ENCODE measurements at regions not wholly inside any gene's neighbourhood (a gene's known extent, or its start where the extent isn't known, plus 50 kb on each side); places are given as distances from the start of the nearest gene placed in this dataset.

DNA sequence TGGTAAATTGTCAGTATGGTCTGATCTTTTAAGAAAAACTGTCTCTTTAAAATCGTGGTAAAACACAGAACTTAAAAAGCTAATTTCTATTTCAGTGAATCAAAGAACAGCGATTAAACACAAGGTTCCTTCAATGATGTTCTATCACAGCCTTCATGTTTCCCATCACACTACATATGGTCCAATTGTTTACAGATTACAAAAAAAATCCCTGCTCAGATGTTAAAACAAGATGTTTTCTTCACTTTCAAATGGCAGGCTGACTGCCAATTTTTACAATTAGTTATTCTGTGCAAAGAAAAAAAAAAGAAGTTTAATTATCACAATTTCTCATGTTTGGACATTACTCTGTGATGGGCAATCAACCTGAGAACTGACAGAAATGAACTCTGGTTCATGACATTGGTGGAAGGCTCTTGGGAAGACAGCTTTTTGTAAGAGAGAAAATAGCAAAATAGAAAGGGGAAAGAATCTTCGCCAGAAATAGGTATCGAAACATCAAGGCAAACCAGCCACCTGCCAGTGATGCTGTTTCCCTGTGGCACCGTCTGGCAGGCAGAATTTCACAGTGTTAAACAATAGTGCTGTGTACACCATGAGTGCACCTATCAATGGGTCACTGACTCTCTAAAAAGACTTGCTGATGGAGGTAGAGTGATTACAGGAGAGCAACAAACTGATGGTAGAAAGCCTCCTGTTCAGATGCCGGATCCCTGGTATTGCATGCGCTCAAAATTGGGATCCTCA lies 1020.0 kb upstream of the ARRDC3 start:
- DNase-seq: no peak

GRCh38 chr5:92402045-92402444 lies 1018.9 kb upstream of the ARRDC3 start:
- DNase-seq: no peak

DNA sequence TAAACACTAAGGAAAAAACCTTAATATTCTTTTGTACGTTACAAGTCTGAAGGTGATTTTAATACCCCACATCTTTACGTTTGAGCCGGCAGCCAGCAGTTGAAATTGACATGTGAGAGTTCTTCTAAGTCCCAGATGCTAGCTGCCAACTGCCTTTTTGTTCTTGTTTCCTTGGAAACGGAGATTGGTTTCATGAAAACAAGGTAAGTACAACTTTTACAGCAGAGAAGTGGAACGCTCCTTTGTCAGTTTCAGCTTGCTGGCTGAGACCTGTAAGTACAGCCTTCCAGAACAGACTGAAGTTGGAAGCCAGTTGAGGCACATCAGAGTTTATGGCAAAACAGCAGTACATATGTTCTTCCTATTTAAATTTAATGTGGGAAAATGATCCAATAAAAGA lies 1018.4 kb upstream of the ARRDC3 start:
- peak; percentile 44 for DNase-seq

- DNase-seq: no peak
Observed at GRCh38 chr5:92394936-92395335, 1011.8 kb upstream of the ARRDC3 start.

DNA sequence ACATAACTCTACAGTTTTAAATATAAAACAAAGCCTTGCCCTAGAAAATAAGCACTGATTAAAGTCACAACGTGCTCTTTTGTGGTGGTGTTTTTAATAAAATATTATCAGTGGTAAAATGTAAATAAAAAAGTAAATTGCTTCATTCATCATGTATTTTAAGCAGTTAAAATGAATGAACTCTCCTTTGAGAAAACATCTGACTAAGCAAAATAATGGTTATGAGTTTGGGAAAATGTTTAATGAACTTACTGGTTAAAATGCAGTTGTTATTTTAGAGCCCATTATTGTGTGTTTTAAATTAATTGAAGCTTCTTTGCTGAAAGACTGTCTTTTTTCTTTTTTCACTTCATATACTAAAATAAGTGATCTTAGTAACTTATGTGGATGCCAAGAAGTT lies 1007.5 kb upstream of the ARRDC3 start:
- DNase-seq: no peak

DNA sequence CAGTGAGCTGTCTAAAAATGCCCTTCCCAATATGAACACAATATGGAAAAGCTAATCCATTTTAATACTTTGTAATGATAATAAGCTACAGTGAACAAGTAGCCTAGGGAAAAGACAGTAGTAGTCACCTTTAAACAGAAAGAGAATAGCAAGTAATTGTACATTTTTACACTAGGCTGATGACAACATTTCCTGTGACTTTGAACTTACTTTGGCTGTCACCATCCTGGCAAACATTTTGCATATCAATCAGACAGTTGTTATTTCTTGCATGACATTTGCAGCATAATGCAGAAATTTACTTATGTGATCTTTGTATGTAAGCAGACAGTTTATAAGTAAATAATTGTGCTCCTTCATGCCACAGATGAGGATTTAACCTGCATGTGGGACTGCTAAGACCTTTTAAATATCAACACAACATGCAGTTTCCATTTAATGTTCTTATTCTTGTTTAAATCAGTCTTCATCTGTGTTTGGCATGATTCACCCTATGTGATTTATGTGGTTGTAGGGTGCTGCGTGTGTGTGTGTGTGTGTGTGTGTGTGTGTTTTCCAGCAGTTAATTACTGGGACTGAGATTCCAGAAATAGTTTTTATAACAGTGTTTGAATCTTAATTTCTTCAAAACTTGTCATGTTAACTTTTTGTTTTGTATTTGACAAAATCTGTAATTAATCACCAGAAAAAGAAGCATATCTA lies 997.1 kb upstream of the ARRDC3 start:
- DNase-seq: no peak

DNA sequence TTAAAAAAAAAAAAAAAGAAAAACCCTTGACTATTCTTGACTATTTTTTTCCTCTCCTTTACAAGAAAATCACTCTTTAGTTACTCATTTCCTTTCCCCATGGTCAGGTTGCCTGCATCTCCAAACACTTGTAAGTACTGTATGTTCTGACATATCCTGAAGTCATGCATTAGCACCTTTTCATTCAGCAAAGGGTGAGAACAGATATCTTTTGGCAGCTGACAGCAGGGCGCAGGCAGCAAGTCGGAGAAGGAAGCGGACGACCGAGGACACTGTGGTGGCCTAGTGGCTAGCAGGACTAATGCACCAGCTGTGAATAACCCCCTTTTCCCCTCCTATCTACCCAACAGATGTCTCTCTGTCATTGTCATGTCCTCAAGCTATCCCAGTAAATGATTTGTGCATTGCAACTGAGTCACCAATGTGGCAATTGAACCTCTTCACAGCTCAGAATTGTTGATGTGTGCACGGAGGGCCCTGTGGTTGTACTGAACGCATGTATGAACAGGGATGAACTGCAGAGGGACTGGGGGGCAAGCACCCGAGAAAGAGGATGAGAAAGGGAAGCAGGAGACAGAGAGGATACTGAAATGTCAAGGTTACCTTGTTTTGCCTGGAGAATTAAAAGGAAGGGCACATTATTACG lies 996.0 kb upstream of the ARRDC3 start:
- DNase-seq: no peak

DNA sequence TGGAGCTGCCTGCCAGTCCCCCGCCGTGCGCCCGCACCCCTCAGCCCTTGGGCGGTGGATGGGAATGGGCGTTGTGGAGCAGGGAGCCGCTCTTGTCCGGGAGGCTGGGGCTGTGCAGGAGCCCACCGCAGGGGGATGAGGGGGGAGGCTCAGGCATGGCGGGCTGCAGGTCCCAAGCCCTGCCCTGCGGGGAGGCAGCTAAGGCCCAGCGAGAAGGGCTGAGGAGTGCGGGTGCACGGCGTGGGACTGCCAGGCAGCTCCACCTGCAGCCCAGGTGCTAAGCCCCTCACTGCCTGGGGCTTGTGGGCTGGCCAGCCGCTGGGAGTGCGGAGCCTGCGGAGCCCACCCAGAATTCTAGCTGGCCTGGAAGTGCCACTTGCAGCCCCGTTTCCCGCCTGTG lies 991.7 kb upstream of the ARRDC3 start:
- DNase-seq: no peak

DNA sequence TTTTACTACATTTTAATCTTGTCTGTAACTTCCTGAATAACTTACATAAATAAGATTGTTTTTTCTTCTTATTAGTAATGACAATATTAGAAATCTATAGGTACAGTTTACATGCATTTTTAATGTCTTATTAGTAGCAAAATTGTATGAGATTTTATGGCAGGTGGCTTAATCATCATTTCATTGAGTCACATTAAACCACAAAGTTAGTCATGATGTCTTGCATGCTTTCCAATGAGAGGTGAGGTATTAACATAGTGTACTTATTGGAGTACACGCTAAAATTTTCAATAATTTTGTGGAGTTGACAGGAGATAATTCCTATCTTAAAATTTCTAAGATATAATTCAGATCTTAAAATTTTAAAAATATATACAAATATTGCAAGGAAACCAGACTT lies 989.6 kb upstream of the ARRDC3 start:
- DNase-seq: no peak

DNA sequence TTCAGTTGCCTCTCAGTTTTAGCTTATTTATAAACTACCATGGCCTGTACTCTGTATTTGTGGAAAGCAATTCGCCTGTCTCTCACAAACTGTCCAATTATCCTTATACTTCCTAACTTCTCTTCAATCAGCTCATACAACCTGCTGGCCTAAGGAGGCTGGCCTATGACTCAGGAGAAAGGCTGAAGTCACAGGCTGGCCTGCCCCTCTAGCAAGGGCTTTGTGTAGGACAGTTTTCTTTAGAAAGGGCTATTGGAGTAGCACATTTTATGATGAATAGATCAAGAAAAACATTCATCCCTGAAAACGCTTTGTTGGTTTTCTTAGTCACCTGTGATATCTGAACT lies 988.7 kb upstream of the ARRDC3 start:
- DNase-seq: no peak

GRCh38 chr5:92371171-92371888 lies 988.2 kb upstream of the ARRDC3 start:
- no peak for DNase-seq

GRCh38 chr5:92370032-92370431 lies 986.9 kb upstream of the ARRDC3 start:
- no peak for DNase-seq

- DNase-seq: no peak
Observed at GRCh38 chr5:92369587-92369986, 986.5 kb upstream of the ARRDC3 start.

DNA sequence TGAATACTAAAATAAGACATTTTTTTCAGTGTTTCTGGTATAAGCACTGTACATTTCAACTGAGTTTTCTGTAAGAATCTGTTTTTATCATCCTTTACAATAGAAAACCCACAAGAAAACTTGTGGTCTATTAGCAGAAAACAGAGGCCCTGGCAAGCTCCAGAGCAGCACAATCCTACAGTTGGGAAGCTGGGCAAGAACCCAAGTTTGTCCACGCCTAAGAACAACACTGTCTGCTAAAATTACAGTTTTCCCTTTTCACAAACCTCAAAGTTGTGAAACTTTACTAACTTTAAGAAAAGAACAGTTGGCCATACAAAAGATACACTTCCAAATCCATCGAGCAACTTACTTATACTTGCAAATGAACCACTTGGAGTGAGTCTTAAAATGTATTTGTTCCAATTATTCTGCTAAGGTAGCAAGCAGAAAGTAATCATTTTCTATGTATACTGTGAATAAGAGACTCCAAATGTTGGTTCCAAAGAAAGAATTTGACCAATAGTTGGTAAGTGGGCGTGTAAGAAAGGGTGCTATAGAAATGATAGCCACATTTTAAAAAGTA lies 982.0 kb upstream of the ARRDC3 start:
- DNase-seq: no peak

GRCh38 chr5:92353107-92354030 lies 970.3 kb upstream of the ARRDC3 start:
- DNase-seq: no peak

- DNase-seq: peak; percentile 4
Observed at GRCh38 chr5:92337772-92338234, 954.7 kb upstream of the ARRDC3 start.

- no peak for DNase-seq
Observed at GRCh38 chr5:92332039-92332438, 948.9 kb upstream of the ARRDC3 start.

GRCh38 chr5:92330365-92330764 lies 947.2 kb upstream of the ARRDC3 start:
- no peak for DNase-seq

DNA sequence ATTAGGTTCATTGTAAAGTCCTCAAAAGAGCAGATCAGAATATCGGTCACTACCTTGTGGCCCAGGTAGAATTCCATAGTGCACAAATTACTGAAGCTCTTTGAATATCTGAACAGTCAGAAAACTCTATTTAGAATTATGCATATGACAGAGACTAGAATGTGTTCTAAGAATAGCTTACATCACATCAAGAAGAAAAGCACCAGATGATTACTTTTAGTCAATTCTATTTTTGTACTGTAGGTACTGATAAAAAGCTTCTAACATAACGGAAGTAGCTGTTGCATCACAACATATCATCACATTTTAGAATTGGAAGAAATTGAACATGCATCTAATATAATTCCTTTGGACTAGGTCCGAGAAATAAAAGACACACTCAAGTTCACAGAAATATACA lies 946.6 kb upstream of the ARRDC3 start:
- no peak for DNase-seq

GRCh38 chr5:92328584-92329259 lies 945.6 kb upstream of the ARRDC3 start:
- DNase-seq: no peak

Measured in renal pelvis (tissue), 1 donor.